ENCODE measurements at regions not wholly inside any gene's neighbourhood (a gene's known extent, or its start where the extent isn't known, plus 50 kb on each side); places are given as distances from the start of the nearest gene placed in this dataset.

DNA sequence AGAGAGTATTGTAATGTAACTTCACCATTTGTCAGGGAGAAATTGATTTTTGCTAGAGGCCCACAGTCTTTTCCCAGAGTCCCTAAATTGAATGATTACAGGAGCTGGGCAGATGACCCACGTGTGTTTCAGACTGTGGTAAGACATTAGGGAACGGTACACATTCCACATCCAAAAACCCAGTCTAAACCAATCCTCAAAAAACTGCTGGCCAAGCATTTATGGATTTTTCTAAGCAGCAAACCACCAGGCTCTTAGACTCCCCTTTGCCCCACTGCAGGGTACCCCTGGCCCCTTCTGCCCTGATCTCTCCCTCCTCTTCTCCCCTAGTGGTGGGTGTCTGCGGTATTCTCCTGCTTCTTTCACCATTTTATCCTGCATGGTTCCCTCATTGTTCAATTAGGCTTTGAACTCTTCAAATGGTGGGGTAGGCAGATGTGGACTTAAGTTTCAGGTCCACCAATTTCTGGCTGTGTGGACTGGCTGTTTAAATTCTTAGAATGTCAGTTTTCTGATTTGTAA is 135.5 kb upstream of the SORCS3 start:
- no peak for DNase-seq (ENCODE audit: missing footprints)
- ATAC-seq = no peak
- intact Hi-C loops (cut with DNase I) = no loop called here

DNA sequence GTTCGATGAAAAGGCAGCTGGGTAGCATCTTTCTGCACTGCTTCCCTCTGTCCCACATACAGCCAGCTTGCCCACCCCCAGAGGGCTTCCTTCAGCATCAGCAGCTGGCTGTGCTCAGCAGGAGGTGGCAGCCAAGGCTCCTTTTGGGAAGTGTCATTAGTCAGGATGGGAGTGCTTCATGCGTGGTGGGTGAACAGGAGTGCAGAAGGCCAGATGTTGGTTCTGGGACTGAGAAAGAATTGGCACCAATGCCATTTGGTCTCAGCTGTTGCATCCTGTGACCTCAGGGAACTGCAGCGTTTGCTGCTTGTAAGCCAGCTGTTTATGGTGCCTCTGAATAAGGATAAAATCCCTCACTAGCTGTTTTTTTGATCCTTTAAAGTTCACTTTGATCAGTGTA is 131.1 kb upstream of the SORCS3 start:
- intact Hi-C loops (cut with DNase I) = no loop called here
- no peak for ATAC-seq

DNA sequence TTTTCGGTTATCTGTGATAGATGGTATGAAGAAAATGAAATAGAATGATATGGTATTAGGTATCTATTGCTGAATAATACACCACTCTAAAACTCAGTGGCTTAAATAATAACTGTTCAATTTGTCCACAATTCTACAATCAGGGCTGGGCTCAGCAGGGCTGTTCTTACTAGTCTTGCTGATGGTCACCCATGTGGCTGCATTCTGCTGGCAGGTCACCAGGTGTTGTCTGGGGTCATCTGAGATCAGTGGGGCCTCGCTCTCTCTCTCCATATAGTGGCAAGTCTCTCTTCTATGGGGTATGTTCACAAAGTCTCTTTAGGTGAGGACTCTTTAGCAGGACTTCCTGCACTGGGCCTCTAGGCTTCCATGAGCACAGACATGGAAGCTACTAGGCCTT is 130.4 kb upstream of the SORCS3 start:
- intact Hi-C loops (cut with DNase I) = no loop called here
- DNase-seq (ENCODE audit: missing footprints) (no peak), ATAC-seq (no peak)

More for the DNA sequence above, 131.1 kb upstream of the SORCS3 start:
- DNase-seq (ENCODE audit: missing footprints) = no peak

DNA sequence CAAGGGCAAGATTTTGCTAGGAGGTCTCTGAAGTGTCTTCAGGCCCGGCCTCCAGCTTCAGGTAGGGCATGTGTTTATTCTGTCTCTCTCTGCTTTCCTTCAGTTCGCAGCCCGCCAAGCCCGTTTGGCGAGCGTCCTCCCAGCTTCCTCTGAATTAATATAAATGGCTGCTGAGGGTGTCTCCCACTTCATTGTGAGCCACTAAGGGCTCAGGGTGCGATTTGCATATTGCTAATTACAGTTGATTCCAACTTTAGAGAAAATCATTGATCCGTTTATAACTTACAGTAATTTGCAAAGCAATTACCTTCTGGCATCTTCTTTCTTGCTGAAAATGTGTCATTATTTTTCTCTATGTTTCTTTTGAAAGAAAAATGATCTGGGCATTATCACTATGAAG is 128.3 kb upstream of the SORCS3 start:
- ATAC-seq = no peak
- intact Hi-C loops (cut with DNase I) = no loop called here
- no peak for DNase-seq (ENCODE audit: missing footprints)

DNA sequence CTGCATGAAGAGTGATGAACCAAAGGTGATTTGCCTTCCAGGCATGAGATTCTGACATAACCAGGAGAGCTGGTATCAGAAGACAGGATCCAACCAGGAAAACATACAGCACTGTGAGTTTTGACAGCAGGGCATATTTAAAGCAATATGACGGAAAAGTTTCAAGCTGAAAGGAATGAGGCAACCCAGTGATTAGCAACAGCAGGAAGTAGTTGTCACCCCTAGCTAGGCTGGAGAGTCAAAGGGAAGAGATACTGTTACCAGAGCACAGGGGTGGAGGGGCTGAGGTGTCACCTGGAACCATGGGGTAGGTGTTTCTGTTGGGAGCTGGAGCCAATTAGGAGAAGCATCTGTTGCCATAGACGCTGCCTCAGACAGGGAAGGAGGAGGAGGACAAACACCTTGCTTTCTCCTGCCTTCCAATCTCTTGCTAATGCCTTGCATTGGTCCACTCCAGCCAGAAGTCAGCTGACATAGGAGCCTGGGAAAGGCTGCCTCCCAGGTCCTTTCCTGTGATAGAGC is 125.4 kb upstream of the SORCS3 start:
- intact Hi-C loops (cut with DNase I) = no loop called here
- ATAC-seq (no peak), DNase-seq (ENCODE audit: missing footprints) (no peak)

DNA sequence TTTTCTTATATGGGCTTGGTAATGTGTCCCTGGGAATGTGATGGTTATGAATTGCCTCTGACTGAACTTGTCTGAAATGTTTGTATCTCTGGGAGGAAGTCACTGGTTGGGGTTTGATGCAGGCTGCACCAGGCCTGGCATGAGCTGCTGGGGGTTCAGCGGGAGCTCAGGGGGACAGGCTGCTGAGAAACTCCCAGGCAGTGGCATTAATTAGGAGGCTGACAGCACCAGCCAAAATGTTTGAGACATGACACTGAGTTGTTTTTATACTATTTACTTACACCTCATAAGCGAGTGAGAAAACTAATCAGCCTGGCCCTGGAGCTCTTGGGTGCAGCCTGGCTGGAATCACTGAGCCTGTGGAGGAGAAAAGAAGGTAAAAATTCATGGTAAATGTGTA is 124.1 kb upstream of the SORCS3 start:
- no peak for DNase-seq (ENCODE audit: missing footprints)
- intact Hi-C loops (cut with DNase I) = no loop called here
- no peak for ATAC-seq

DNA sequence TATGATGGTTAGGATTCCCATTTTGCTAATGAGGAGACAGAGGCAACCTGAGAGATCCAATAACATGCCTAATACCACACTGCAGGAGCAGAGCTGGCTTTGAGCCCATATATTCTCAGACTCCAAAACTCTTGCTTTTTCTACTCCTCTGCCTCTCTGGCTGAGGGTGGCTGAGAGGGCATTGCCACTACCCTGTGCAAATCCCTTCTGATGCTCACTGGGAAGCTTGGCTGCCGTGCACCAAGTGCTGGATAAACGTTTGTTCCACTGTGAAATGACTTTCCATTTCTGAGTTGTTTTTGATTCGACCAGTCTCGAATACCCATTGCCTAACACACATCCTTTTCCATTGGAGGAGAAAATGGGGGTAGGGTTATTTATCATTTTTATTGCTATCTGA is 123.1 kb upstream of the SORCS3 start:
- intact Hi-C loops (cut with DNase I) = no loop called here
- DNase-seq (ENCODE audit: missing footprints) (no peak), ATAC-seq (no peak)

DNA sequence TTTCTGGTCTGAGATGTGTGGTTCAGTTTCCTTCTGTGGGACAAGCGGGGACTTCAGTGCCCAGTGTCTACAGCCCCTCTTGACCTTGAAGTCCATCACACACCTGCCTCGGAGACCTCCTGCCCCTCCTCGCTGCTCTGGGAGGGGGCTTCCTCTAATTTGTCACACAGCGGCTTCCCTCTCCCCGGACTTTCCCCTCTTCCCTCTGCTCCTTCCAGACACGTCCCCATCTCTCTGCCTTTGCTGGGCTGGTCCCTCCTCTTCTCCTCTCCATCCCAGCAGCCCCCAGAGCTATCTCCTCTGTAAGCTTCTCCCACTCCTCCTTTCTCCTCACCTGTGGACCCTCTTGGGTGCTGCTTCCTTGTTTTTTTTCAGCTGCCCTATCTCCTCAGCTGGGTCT is 122.2 kb upstream of the SORCS3 start:
- intact Hi-C loops (cut with DNase I) = no loop called here
- no peak for DNase-seq (ENCODE audit: missing footprints)
- no peak for ATAC-seq

DNA sequence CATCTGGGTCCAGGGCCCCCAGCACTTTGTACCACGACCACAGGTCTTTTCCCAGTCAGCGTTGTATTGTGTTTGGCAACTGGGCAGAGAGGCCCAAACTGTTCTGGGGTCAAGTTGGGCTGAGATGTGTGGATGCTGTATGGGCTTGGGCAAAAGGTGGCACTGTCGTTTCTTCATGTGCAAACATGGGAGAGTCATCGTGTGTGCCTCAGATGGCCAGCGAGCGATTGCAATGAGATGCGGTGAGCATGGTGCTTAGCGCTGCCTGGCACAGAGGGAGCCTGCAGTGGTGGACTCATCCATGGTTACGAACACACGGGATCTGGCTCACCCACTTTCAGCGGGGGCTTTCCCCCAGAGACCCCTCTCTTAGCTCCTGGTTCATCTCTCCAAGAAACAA is 120.4 kb upstream of the SORCS3 start:
- DNase-seq (ENCODE audit: missing footprints) (no peak), ATAC-seq (no peak)
- intact Hi-C loops (cut with DNase I) = no loop called here

DNA sequence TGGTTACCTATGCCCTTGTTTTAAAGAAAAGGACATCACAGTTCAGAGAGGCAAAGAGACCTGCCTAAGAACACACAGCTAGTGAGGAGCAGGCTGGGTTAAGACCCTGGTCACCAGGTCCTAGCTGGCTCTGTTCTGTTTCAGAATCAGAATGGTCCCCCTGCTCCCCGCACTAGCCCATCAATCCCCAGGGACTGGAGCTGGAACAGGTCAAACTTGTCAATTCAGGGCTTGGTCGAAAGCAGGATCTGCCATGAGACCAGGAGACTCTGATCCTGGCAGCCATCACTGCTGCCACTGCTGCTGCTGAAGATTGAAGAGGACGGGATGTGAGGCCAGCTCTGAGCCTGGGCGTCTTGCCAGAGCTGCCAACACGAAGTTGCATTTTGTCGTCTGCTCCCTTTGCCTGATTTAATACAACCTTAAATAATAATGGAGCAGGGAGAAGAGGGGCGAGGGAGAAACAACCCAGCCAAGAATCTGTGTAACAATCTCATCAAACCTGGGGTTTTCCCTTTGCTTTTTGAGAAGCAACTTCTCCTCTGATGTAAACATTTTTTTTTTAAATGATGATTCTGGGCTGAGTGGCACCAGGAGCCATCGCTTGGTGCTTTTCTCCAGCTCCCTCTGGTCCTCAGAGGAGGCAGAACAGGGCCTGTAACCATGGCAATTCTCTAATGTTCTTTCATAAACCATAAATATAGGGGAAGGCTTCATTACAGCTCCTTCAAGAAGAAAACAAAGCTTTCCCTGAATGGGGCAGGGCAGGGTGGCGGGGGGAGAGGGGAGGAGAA is 119.0 kb upstream of the SORCS3 start:
- DNase-seq (ENCODE audit: missing footprints) (peak; percentile 71), ATAC-seq (peak; percentile 79)
- intact Hi-C loops (cut with DNase I) = loop anchor here (2.0 kb wide), 1 partner anchor 169 kb away; no protein-coding TSS in a partner anchor

DNA sequence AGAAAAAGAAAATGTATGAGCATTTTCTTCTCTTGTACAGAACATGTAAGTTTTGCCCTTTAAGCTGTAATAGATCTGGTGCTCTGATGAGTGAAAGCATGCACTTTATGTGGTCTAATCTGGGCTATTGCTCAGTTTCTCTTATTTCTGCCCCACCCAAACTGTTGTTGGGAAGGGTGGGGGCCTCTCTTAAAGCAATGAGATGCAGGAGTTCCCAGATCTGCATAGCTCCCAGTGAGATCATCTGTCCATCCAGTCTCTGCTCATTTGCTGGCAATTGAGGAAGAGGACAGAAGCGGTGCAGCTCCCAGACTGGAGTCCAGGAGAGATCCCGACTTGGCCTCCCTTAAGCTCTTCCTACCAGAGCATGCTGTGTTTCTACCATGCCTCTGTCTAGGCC is 114.9 kb upstream of the SORCS3 start:
- DNase-seq (ENCODE audit: missing footprints) = no peak

DNA sequence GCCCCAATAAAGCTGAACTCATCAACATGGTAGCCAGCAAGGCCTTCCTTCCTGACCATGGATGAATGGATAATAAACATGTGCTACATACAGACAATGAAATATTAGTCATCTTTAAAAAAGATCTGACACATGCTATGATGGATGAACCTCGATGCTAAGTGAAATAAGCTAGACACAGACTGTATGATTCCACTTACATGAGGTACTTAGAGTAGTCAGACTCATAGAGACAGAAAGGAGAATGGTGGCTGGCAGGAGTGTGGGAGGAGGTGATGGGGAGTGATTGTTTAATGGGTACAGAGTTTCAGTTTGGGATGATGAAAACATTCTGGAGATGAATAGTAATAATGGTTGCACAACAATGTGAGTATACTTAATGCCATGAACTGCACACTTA is 114.1 kb upstream of the SORCS3 start:
- ATAC-seq (no peak), DNase-seq (ENCODE audit: missing footprints) (no peak)
- intact Hi-C loops (cut with DNase I) = no loop called here

More for the DNA sequence above, 114.9 kb upstream of the SORCS3 start:
- no peak for ATAC-seq
- intact Hi-C loops (cut with DNase I) = no loop called here

DNA sequence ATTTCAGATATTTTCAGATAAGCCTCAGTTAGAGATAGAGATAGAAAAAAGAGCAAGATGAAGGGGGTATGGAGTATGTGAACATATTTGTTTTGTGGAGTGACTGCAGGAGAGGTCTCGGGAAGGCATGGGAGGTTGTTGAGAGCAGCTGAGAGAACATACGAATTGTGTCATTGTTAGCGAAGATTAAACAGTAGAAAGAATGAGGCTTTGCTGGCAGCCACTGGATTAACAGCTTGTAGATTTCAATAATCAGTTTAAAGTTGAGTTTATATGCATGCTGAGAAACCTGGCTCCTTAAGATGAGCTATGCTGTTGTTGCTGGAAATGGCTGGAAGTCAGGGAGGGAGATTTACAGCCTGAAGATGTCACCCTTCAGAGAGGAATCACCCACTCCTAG is 100.9 kb upstream of the SORCS3 start:
- intact Hi-C loops (cut with DNase I) = no loop called here
- DNase-seq (ENCODE audit: missing footprints) (no peak), ATAC-seq (no peak)

DNA sequence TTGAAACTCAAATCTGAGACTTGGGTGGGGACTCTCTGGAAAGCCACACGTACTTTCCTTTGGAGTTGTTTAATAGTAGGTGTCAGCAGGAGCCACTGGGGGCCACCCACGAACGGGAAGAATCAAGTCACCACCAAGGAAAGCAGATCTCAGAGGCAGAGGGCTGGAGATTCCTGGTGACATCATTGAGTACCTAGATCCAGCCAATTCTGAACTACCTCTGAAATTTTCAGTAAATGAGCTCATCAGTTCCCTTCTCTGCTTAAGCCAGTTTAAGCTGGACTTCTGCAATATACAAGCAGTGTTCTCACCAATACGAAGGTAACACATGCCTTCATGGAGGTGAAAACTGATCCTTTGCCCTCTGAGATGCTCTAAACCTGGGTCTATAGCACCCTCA is 99.3 kb upstream of the SORCS3 start:
- intact Hi-C loops (cut with DNase I) = no loop called here
- ATAC-seq = no peak

DNA sequence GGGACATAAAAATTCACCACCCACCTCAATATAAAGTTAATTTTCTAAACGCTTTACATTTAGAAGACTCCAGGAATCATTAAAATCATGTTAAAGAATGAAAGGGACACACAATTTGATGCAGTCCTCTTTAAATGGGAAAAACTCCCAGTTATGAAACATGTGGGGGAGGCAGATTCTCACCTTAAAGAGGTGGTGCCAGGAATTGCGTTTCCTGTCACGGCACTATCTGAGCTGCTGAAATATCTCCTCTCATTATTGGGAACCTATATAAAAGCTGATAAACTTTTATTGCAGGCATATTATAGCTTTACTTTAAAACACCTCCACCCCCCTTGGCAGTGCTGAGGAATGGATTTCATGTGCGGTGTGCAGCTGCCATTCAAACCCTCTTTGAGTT is 94.8 kb upstream of the SORCS3 start:
- DNase-seq (ENCODE audit: missing footprints) (no peak), ATAC-seq (no peak)
- intact Hi-C loops (cut with DNase I) = no loop called here

More for the DNA sequence above, 99.3 kb upstream of the SORCS3 start:
- DNase-seq (ENCODE audit: missing footprints) = no peak

DNA sequence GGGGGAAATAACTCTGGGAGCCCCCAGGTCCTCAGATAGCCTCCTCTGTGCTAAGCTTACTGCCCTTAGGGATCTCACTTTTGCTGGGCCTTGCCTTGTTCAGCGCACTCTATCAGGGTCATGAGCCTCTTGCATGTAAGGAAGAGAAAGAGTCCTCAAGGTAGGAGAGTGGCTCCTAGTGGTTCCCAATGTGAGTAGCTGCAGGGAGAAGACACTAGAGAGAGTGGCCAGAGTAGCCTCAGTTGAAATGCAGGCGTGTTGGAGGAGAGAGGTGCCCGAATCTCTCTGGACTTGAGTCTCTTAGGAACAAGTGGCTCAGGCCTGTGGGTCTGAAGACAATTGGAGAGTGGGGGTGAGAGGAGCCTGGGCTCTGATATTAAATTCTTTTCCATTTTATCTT is 94.3 kb upstream of the SORCS3 start:
- intact Hi-C loops (cut with DNase I) = no loop called here
- no peak for ATAC-seq

DNA sequence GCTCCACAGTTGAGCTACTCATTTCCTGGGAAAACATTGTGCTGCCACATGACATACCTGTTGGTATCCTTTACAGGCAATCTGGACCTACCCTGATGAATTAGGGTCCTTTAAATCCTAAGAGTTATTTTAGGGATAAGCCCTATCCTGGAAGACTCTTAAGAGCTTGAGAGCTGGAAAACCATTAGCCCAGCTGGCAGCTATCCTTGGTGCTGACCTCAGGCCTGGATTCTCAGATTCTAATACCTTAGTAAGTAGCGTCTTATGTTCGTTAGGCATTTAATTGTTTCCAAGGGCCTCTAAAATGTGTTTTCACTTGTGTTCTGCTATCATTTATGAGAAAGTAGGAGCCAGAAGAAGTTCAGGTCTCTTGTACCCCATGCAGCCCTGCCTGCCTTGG is 93.0 kb upstream of the SORCS3 start:
- ATAC-seq = no peak
- no peak for DNase-seq (ENCODE audit: missing footprints)
- intact Hi-C loops (cut with DNase I) = no loop called here

More for the DNA sequence above, 94.3 kb upstream of the SORCS3 start:
- no peak for DNase-seq (ENCODE audit: missing footprints)

DNA sequence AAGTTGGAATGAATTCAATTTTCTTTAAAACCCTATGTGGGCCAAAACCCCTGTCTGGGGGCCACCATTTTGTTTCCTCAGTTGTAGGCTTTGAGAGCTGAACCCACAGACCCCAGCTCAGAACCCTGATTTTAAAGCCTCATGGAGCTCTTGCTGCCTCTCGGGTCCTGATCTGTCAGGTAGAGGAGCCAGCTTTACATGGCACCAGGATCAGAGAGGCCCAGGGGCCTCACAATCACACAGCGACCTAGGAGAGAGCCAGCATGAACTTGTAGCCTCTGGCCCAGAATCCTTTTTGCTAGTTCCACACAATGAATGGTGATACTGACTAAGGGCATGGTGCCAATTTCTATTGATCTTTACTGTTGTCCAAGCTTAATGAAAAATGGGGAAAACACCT is 84.3 kb upstream of the SORCS3 start:
- ATAC-seq (no peak), DNase-seq (ENCODE audit: missing footprints) (no peak)
- intact Hi-C loops (cut with DNase I) = no loop called here

DNA sequence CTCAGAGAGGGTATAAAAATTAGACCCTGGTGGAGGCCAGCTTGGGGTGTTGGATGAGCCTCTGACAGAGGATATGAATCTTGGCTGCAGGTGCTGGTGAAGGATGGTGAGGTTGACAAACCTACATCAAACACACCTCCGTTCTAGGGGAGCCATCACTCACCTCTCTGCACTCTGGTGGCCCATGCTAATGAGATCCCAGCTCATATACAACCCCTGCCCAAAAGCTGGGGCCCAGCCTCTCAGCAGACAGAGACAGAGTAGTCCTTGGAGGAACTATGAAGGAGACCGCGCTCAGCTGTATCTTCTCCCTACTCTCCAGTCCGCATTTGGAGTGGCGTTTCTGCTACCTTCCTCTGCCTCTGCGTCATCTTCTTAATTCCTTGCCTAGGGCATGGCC is 83.1 kb upstream of the SORCS3 start:
- intact Hi-C loops (cut with DNase I) = no loop called here
- no peak for ATAC-seq

DNA sequence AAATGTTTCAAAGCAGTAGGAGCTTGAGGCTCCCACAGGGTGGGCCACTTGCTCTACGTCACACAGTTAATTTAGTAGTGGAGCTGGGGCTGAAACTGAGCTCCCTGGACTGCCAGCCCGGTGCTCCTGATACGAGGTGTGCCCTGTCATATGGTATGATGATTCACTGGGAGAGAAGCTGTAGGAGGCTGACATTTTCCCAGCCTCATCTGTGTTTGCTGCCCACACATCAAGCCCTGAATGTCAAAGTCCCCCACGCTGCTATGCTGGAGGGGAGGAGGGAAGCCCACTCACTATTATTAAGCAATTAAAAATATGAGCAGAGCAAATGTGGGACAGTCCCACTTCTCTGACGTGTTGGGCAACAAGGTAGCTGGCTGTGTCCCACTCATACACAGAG is 81.2 kb upstream of the SORCS3 start:
- no peak for DNase-seq (ENCODE audit: missing footprints)
- ATAC-seq = no peak
- intact Hi-C loops (cut with DNase I) = no loop called here

More for the DNA sequence above, 83.1 kb upstream of the SORCS3 start:
- DNase-seq (ENCODE audit: missing footprints) = no peak

DNA sequence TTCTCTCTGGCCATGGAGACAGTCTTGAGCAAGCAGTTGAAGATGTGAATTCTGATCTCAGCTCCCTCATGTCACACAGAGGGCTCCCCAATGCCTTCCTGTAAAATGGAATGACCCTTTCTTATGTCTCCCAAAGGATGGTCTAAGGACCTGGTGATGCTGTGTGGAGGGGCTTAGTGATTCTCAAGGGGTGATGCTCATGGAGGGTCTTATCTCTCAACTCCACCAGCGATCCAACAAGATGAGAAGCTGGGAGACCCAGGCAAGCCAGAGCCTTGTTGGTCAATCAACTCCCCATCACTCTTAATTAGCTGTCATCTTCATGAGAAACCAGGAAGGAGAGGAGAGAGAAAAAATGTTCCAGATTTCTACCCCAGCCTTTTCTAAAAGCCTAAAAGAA is 78.0 kb upstream of the SORCS3 start:
- intact Hi-C loops (cut with DNase I) = no loop called here
- DNase-seq (ENCODE audit: missing footprints) (no peak), ATAC-seq (no peak)

Data from Right ventricle myocardium inferior (tissue), 1 donor.